ENCODE measurements at regions not wholly inside any gene's neighbourhood (a gene's known extent, or its start where the extent isn't known, plus 50 kb on each side); places are given as distances from the start of the nearest gene placed in this dataset.

- no peaks in the 10 kb centered on the region for H4K20me1 ChIP-seq (ENCODE audit: insufficient read depth)
- ChIA-PET POLR2A (no interaction called here), CTCF (no interaction called here)
- no peak overlapping the region for H3K4me2 ChIP-seq
- H3F3A ChIP-seq (replicated peaks; ENCODE audit: insufficient read depth): no peaks in the 10 kb centered on the region
- H3K9me3 ChIP-seq: no peaks in the 10 kb centered on the region
- H3K9ac ChIP-seq: no peak overlapping the region
- DNase-seq: no peak
- H3K27me3 ChIP-seq (ENCODE audit: insufficient read depth): no peaks in the 10 kb centered on the region
- H3K27ac ChIP-seq (ENCODE audit: low read depth in 2 of 2, low read length in 1 of 2): no peak overlapping the region
- no peak for TF ChIP-seq TAF1 (IDR thresholded peaks at IDR 0.05; ENCODE audit: borderline replicate concordance, low read depth, low read length)
- no peak for TF ChIP-seq IRF3 (IDR thresholded peaks at IDR 0.05; ENCODE audit: low read depth, low read length)
- TF ChIP-seq POLR2AphosphoS5 (IDR thresholded peaks at IDR 0.05; ENCODE audit: low read depth, low read length): no peak
- no peak for TF ChIP-seq SIN3A (IDR thresholded peaks at IDR 0.05; ENCODE audit: borderline replicate concordance, low read depth, low read length)
- TF ChIP-seq GATA2 (CRISPR knock-in tag; IDR thresholded peaks at IDR 0.05): no peak
- TF ChIP-seq ZBTB33 (IDR thresholded peaks at IDR 0.05; ENCODE audit: borderline replicate concordance, low read depth): no peak
- TF ChIP-seq FOXJ3 (CRISPR knock-in tag; IDR thresholded peaks at IDR 0.05): no peak
- TF ChIP-seq FOXM1 (IDR thresholded peaks at IDR 0.05; ENCODE audit: low read depth): no peak
- no peak for TF ChIP-seq CHD2 (IDR thresholded peaks at IDR 0.05; ENCODE audit: low read length, partially characterized antibody)
- TF ChIP-seq PBX3 (IDR thresholded peaks at IDR 0.05): no peak
- no peaks in the 10 kb centered on the region for H3K4me1 ChIP-seq (ENCODE audit: control insufficient read depth in 1 of 2, insufficient read depth in 2 of 2, low read depth in 1 of 2, low read length in 1 of 2)
- no peak overlapping the region for H3K4me3 ChIP-seq (ENCODE audit: low read depth in 2 of 2, low read length in 1 of 2)
- H2AFZ ChIP-seq (ENCODE audit: low read depth): no peak overlapping the region
- H3K36me3 ChIP-seq (replicated peaks in 1 of 2; ENCODE audit: control insufficient read depth in 1 of 2, insufficient read depth in 2 of 2, low read length in 1 of 2): no peaks in the 10 kb centered on the region
- no peaks in the 10 kb centered on the region for H3K79me2 ChIP-seq (ENCODE audit: insufficient read depth)
- no peaks in the 10 kb centered on the region for H3K9me2 ChIP-seq
These were observed 52.0 kb upstream of the SAMSN1 start for GRCh38 chr21:14598065-14598464.

Measured in SK-N-SH (cell line).